Left hindlimb (tissue), 1 donor: ENCODE measurements at regions not wholly inside any gene's neighbourhood (a gene's known extent, or its start where the extent isn't known, plus 50 kb on each side); places are given as distances from the start of the nearest gene placed in this dataset.

ENCODE experiments used
- DNase-seq: peaks from one replicate; pipeline ENCODE4 v3.0.0-alpha.2; 2018

- DNase-seq: no peak
Measured at GRCh38 chr16:63298993-63299392, 1262.8 kb upstream of the CDH8 start.

- no peak for DNase-seq
Measured at GRCh38 chr16:63292036-63292435, 1255.8 kb upstream of the CDH8 start.

GRCh38 chr16:63289834-63290460 is 1253.7 kb upstream of the CDH8 start:
- peak; percentile 47 for DNase-seq

- DNase-seq: no peak
Measured at GRCh38 chr16:63287401-63287800, 1251.2 kb upstream of the CDH8 start.

GRCh38 chr16:63283721-63284120 is 1247.5 kb upstream of the CDH8 start:
- no peak for DNase-seq

GRCh38 chr16:63244631-63245030 is 1208.4 kb upstream of the CDH8 start:
- DNase-seq: peak; percentile 22

GRCh38 chr16:63241497-63242028 is 1205.3 kb upstream of the CDH8 start:
- no peak for DNase-seq

- DNase-seq: no peak
Measured at GRCh38 chr16:63239065-63239570, 1202.9 kb upstream of the CDH8 start.

- no peak for DNase-seq
Measured at GRCh38 chr16:63230421-63231040, 1194.3 kb upstream of the CDH8 start.

GRCh38 chr16:63228259-63228658 is 1192.0 kb upstream of the CDH8 start:
- no peak for DNase-seq

GRCh38 chr16:63223851-63224250 is 1187.6 kb upstream of the CDH8 start:
- no peak for DNase-seq

- no peak for DNase-seq
Measured at GRCh38 chr16:63216696-63217423, 1180.6 kb upstream of the CDH8 start.

- DNase-seq: no peak
Measured at GRCh38 chr16:63201851-63202250, 1165.6 kb upstream of the CDH8 start.

GRCh38 chr16:63200940-63201339 is 1164.7 kb upstream of the CDH8 start:
- DNase-seq: no peak

- no peak for DNase-seq
Measured at GRCh38 chr16:63195336-63195735, 1159.1 kb upstream of the CDH8 start.

- no peak for DNase-seq
Measured at GRCh38 chr16:63192980-63193379, 1156.7 kb upstream of the CDH8 start.

- DNase-seq: no peak
Measured at GRCh38 chr16:63188086-63188771, 1152.0 kb upstream of the CDH8 start.

GRCh38 chr16:63187638-63188037 is 1151.4 kb upstream of the CDH8 start:
- no peak for DNase-seq

- DNase-seq: no peak
Measured at GRCh38 chr16:63185235-63185780, 1149.1 kb upstream of the CDH8 start.

GRCh38 chr16:63183743-63184142 is 1147.5 kb upstream of the CDH8 start:
- no peak for DNase-seq

GRCh38 chr16:63175313-63175712 is 1139.1 kb upstream of the CDH8 start:
- DNase-seq: no peak

GRCh38 chr16:63174801-63175200 is 1138.6 kb upstream of the CDH8 start:
- no peak for DNase-seq

GRCh38 chr16:63171545-63171944 is 1135.3 kb upstream of the CDH8 start:
- DNase-seq: no peak
